IMR-90 (cell line): ENCODE measurements at regions not wholly inside any gene's neighbourhood (a gene's known extent, or its start where the extent isn't known, plus 50 kb on each side); places are given as distances from the start of the nearest gene placed in this dataset.

ENCODE experiments used
- ATAC-seq: fragments of 200-7000 bp; cut with Tn5 transposase; 2 replicates; pipeline ENCODE4 v1.9.1; 2020; ENCODE audit warnings: low read depth, mild to moderate bottlenecking, moderate library complexity
- BruUV-seq: library from RNA; stranded (reverse); fragments of 400-500 nt; replicated peaks from 2 replicates; lab custom pipeline; 2021; lab: Mats Ljungman, UMichigan
- CTCF ChIA-PET: fragments of 300-600 bp; formaldehyde crosslinking; extraction: SDS; loops from one replicate; lab custom pipeline; 2021; ENCODE audit warnings: antibody characterized with exemption; lab: Yijun Ruan, JAX
- POLR2A ChIA-PET: fragments of 300-600 bp; sonication (Branson Sonifier 250); formaldehyde crosslinking; loops from one replicate; lab custom pipeline; 2022; ENCODE audit warnings: antibody characterized with exemption; ENCODE audit not compliant: unreplicated experiment; lab: Charles Lee
- DNase-seq: peaks from one replicate; pipeline ENCODE4 v3.0.0; 2013
- H2AFZ ChIP-seq: replicated peaks from 2 replicates; pipeline ENCODE3; 2013; ENCODE audit warnings: low read length, mild to moderate bottlenecking; ENCODE audit not compliant: poor library complexity
- H2AK5ac ChIP-seq: 2 replicates; pipeline ENCODE4 v1.6.1; 2013; ENCODE audit warnings: low read depth, low read length, inconsistent platforms
- H2AK9ac ChIP-seq: replicated peaks from 2 replicates; pipeline ENCODE3; 2013; ENCODE audit warnings: mild to moderate bottlenecking, low read depth, low read length, moderate library complexity; ENCODE audit not compliant: poor library complexity
- H2BK120ac ChIP-seq: 2 replicates; pipeline ENCODE4 v1.6.1; 2013; ENCODE audit warnings: low read depth, low read length, inconsistent platforms
- H2BK15ac ChIP-seq: 3 replicates; pipeline ENCODE4 v1.6.1; 2013; ENCODE audit warnings: low read depth, low read length, inconsistent platforms
- H2BK20ac ChIP-seq: 2 replicates; pipeline ENCODE4 v1.6.1; 2013; ENCODE audit warnings: low read depth, mild to moderate bottlenecking, inconsistent platforms, low read length, moderate library complexity
- H2BK5ac ChIP-seq: 2 replicates; pipeline ENCODE4 v1.6.1; 2013; ENCODE audit warnings: mild to moderate bottlenecking, low read depth, low read length, inconsistent platforms; ENCODE audit not compliant: poor library complexity, severe bottlenecking
- H3K14ac ChIP-seq: replicated peaks from 2 replicates; pipeline ENCODE4 v1.6.1; 2013; ENCODE audit warnings: low read depth, low read length, inconsistent platforms
- H3K18ac ChIP-seq: 2 replicates; pipeline ENCODE4 v1.6.1; 2013; ENCODE audit warnings: low read depth, low read length, control low read depth
- H3K23ac ChIP-seq: 2 replicates; pipeline ENCODE4 v1.6.1; 2013; ENCODE audit warnings: low read depth, low read length, inconsistent platforms
- H3K27ac ChIP-seq: 2 replicates; pipeline ENCODE4 v1.5.1; 2013; ENCODE audit warnings: mild to moderate bottlenecking, control low read depth, low read length; ENCODE audit not compliant: insufficient read depth
- H3K27me3 ChIP-seq: 2 replicates; pipeline ENCODE4 v1.6.1; 2013; ENCODE audit warnings: low read length; ENCODE audit not compliant: control insufficient read depth, insufficient read depth
- H3K36me3 ChIP-seq: 2 replicates; pipeline ENCODE4 v1.6.1; 2013; ENCODE audit warnings: low read length, mixed read lengths; ENCODE audit not compliant: control insufficient read depth, insufficient read depth
- H3K4ac ChIP-seq: 2 replicates; pipeline ENCODE4 v1.6.1; 2013; ENCODE audit warnings: low read depth, low read length, inconsistent platforms
- H3K4me1 ChIP-seq: 2 replicates; pipeline ENCODE4 v1.6.1; 2013; ENCODE audit warnings: low read length, mixed read lengths; ENCODE audit not compliant: control insufficient read depth, insufficient read depth
- H3K4me2 ChIP-seq: 2 replicates; pipeline ENCODE4 v1.6.1; 2013; ENCODE audit warnings: low read depth, mild to moderate bottlenecking, control low read depth, low read length, moderate library complexity
- H3K4me3 ChIP-seq: 2 replicates; pipeline ENCODE4 v1.5.1; 2013; ENCODE audit warnings: low read depth, mild to moderate bottlenecking, control low read depth, low read length, moderate library complexity; ENCODE audit not compliant: insufficient read depth
- H3K56ac ChIP-seq: 2 replicates; pipeline ENCODE4 v1.6.1; 2013; ENCODE audit warnings: low read length, inconsistent platforms; ENCODE audit not compliant: insufficient read depth; ENCODE audit errors: extremely low read depth
- H3K79me1 ChIP-seq, 2 experiments: 2 replicates each; pipeline ENCODE4 v1.6.1; 2013; ENCODE audit warnings: low read length in 2 of 2, inconsistent platforms in 1 of 2, low read depth in 1 of 2
- H3K9ac ChIP-seq: 2 replicates; pipeline ENCODE4 v1.6.1; 2013; ENCODE audit warnings: low read depth, low read length, control low read depth
- H3K9me1 ChIP-seq: 2 replicates; pipeline ENCODE4 v1.6.1; 2013; ENCODE audit warnings: low read length, inconsistent platforms; ENCODE audit not compliant: insufficient read depth
- H3K9me3 ChIP-seq: 2 replicates; pipeline ENCODE4 v1.6.1; 2013; ENCODE audit warnings: low read length; ENCODE audit not compliant: control insufficient read depth, insufficient read depth
- H4K20me1 ChIP-seq: 2 replicates; pipeline ENCODE4 v1.6.1; 2013; ENCODE audit warnings: low read length, inconsistent platforms; ENCODE audit not compliant: insufficient read depth
- H4K5ac ChIP-seq: 2 replicates; pipeline ENCODE4 v1.6.1; 2013; ENCODE audit warnings: mild to moderate bottlenecking, low read depth, low read length, control low read depth
- H4K8ac ChIP-seq, 2 experiments: 2 replicates each; pipeline ENCODE4 v1.6.1; 2013; ENCODE audit warnings: low read depth in 2 of 2, low read length in 2 of 2, control low read depth in 1 of 2, inconsistent platforms in 1 of 2
- H4K91ac ChIP-seq: 2 replicates; pipeline ENCODE4 v1.6.1; 2013; ENCODE audit warnings: low read depth, low read length, inconsistent platforms; ENCODE audit not compliant: insufficient read depth
- BHLHE40 ChIP-seq: fragments of 150-350 bp; IDR thresholded peaks from 2 replicates; pipeline ENCODE4 v1.6.1; 2016; ENCODE audit warnings: mild to moderate bottlenecking, low read depth, low read length
- CEBPB ChIP-seq: IDR thresholded peaks from 2 replicates; pipeline ENCODE4 v1.6.1; 2012; ENCODE audit warnings: low read depth, low read length, improper control_type of control experiment
- FOS ChIP-seq: fragments of 150-350 bp; IDR thresholded peaks from 2 replicates; pipeline ENCODE4 v1.6.1; 2016; ENCODE audit warnings: low read depth, low read length
- MAFK ChIP-seq: IDR thresholded peaks from 2 replicates; pipeline ENCODE4 v1.6.1; 2012; ENCODE audit warnings: low read depth, low read length, improper control_type of control experiment
- MAZ ChIP-seq: IDR thresholded peaks from 2 replicates; pipeline ENCODE4 v1.6.1; 2012; ENCODE audit warnings: low read depth, mild to moderate bottlenecking, low read length, improper control_type of control experiment, moderate library complexity, borderline replicate concordance
- MXI1 ChIP-seq: IDR thresholded peaks from 2 replicates; pipeline ENCODE4 v1.6.1; 2012; ENCODE audit warnings: low read depth, mild to moderate bottlenecking, low read length, moderate library complexity, borderline replicate concordance
- NFE2L2 ChIP-seq: fragments of 150-350 bp; IDR thresholded peaks from 2 replicates; pipeline ENCODE4 v1.6.1; 2016; ENCODE audit warnings: low read depth, mild to moderate bottlenecking, low read length
- POLR2A ChIP-seq: IDR thresholded peaks from 2 replicates; pipeline ENCODE4 v1.6.1; 2012; ENCODE audit warnings: mild to moderate bottlenecking, low read depth, low read length
- RAD21 ChIP-seq: IDR thresholded peaks from 2 replicates; pipeline ENCODE4 v1.6.1; 2012; ENCODE audit warnings: low read length, improper control_type of control experiment
- RFX5 ChIP-seq: IDR thresholded peaks from 2 replicates; pipeline ENCODE4 v1.8.0; 2012; ENCODE audit warnings: low read depth, mild to moderate bottlenecking, low read length, moderate library complexity
- SMC3 ChIP-seq: fragments of 150-350 bp; IDR thresholded peaks from 2 replicates; pipeline ENCODE4 v1.6.1; 2016; ENCODE audit warnings: low read depth, mild to moderate bottlenecking, antibody characterized with exemption, low read length, moderate library complexity
- dilution Hi-C: fragments of 300-500 bp; cut with HindIII; formaldehyde crosslinking; loops from one replicate; pipeline ENCODE4 v1.14.3; 2018; ENCODE audit warnings: low sequenced_read_pairs; ENCODE audit not compliant: unreplicated experiment
- in situ Hi-C: fragments of 300-500 bp; cut with MboI; formaldehyde crosslinking; loops from 3 replicates; pipeline ENCODE4 v1.14.3; 2019; ENCODE audit warnings: low sequenced_read_pairs, inconsistent platforms, mixed read lengths
- intact Hi-C: fragments of 100-400 bp; cut with micrococcal nuclease; formaldehyde crosslinking; loops from 2 replicates; pipeline ENCODE4 v1.10.0; 2022
- TF ChIP-seq, protein P1 (sequence below): fragments of 150-350 bp; IDR thresholded peaks from 2 replicates; pipeline ENCODE4 v1.6.1; 2017; ENCODE audit warnings: mild to moderate bottlenecking, antibody characterized with exemption, low read length, low read depth

DNA sequence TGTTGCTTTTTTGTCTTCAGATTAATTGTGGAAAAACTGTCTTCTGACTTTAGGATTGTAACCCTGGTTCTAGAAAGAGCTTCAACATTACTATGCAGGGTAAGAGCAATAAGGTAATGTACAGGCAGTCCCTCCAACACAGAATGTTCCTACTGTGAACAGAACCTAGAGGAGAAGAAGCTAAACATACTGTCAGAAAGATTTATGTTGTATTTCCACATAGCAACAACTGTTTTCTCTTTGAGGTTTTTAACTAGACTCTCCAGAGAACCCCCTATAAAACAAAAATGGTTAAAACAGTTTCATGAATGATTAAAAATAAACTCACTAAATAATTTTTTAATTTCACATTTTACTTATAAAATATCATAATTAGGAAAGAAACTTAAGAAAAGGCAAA, 64.3 kb upstream of the NAA35 start:
- Histone ChIP-seq H4K20me1 (no peaks in the 10 kb centered on the region), H4K8ac (no peak overlapping the region), H2BK5ac (no peak overlapping the region), H3K4me2 (no peak overlapping the region), H4K5ac (no peak overlapping the region), H2BK120ac (no peak overlapping the region), H2AK9ac (no peak overlapping the region), H3K23ac (no peak overlapping the region), H2BK15ac (no peak overlapping the region), H3K9me3 (no peaks in the 10 kb centered on the region), H2AK5ac (no peak overlapping the region), H3K27ac (no peak overlapping the region), H3K27me3 (no peaks in the 10 kb centered on the region), H3K36me3 (no peaks in the 10 kb centered on the region), H3K9me1 (no peaks in the 10 kb centered on the region), H4K91ac (no peak overlapping the region), H2BK20ac (no peak overlapping the region), H3K56ac (no peak overlapping the region), H2AFZ (no peak overlapping the region), H3K14ac (no peak overlapping the region), H3K79me1 (no peaks in the 10 kb centered on the region), H3K4me1 (no peaks in the 10 kb centered on the region), H3K9ac (no peak overlapping the region), H3K18ac (no peak overlapping the region), H3K4ac (no peak overlapping the region), H3K4me3 (no peak overlapping the region)
- intact Hi-C loops (no loop called here), dilution Hi-C loops (no loop called here), in situ Hi-C loops (no loop called here)
- POLR2A ChIA-PET = no interaction called here
- CTCF ChIA-PET = no interaction called here
- BruUV-seq = no TSS peak
- ATAC-seq = no peak
- DNase-seq = no peak
- no peak for TF ChIP-seq RAD21
- TF ChIP-seq BHLHE40 = no peak
- TF ChIP-seq SMC3 = no peak
- no peak for TF ChIP-seq RFX5
- no peak for TF ChIP-seq NFE2L2
- no peak for TF ChIP-seq MAFK
- TF ChIP-seq, protein P1, sequence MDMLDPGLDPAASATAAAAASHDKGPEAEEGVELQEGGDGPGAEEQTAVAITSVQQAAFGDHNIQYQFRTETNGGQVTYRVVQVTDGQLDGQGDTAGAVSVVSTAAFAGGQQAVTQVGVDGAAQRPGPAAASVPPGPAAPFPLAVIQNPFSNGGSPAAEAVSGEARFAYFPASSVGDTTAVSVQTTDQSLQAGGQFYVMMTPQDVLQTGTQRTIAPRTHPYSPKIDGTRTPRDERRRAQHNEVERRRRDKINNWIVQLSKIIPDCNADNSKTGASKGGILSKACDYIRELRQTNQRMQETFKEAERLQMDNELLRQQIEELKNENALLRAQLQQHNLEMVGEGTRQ = no peak
- no peak for TF ChIP-seq CEBPB
- TF ChIP-seq POLR2A = no peak
- no peak for TF ChIP-seq FOS
- TF ChIP-seq MXI1 = no peak
- TF ChIP-seq MAZ = no peak
